Effector memory CD8-positive, alpha-beta T cell (primary cell): ENCODE measurements at regions not wholly inside any gene's neighbourhood (a gene's known extent, or its start where the extent isn't known, plus 50 kb on each side); places are given as distances from the start of the nearest gene placed in this dataset.
A peak's percentile ranks its signal among the peaks of the same experiment; 100 is the strongest.

Experiments used
- ATAC-seq: fragments of 150-1000 bp; cut with Tn5 transposase; replicated peaks from 2 replicates; pipeline ENCODE4 v1.10.0; 2021; ENCODE audit warnings: mild to moderate bottlenecking, moderate library complexity
- DNase-seq, 3 experiments: peaks; one replicate each; pipeline ENCODE4 v3.0.0; 2021
- H3K27ac Mint-ChIP-seq, 2 donors: one replicate each; pipeline ENCODE4 v1.8.0; 2022; ENCODE audit warnings: mild to moderate bottlenecking in 2 of 2, mixed read lengths in 2 of 2, moderate library complexity in 2 of 2
- H3K27me3 Mint-ChIP-seq, 2 donors: one replicate each; pipeline ENCODE4 v1.8.0; 2022; ENCODE audit warnings: mixed read lengths in 2 of 2
- H3K36me3 Mint-ChIP-seq: one replicate; pipeline ENCODE4 v1.8.0; 2022; ENCODE audit warnings: mild to moderate bottlenecking, moderate library complexity, mixed read lengths; ENCODE audit not compliant: insufficient read depth
- H3K4me1 Mint-ChIP-seq, 2 donors: one replicate each; pipeline ENCODE4 v1.8.0; 2022; ENCODE audit warnings: low read depth in 2 of 2, mixed read lengths in 2 of 2
- H3K4me3 Mint-ChIP-seq, 2 donors: one replicate each; pipeline ENCODE4 v1.8.0; 2022; ENCODE audit warnings: mild to moderate bottlenecking in 2 of 2, mixed read lengths in 2 of 2, moderate library complexity in 2 of 2
- H3K9me3 Mint-ChIP-seq, 2 donors: one replicate each; pipeline ENCODE4 v1.8.0; 2022; ENCODE audit warnings: mixed read lengths in 2 of 2

DNA sequence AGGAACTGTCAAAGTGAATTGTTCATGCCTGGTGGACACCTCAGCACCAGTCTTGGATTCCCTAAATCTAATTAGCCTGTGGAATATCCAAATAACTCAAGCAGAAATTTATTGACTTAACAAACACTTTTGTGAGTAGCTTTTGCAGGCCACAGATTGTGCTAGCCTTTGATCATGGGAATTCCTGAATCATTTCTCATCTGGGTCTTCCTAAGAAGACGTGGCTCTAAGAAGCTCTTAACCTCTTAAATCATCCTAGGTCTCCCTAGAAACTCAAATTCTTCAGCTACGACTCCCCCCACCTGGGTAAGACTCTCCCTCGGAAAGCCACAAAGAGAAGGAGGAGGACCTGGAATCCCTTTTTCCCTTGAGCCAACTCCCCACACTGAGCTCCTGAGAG lies 53.8 kb upstream of the PSEN2 start:
- DNase-seq (no peak), ATAC-seq (no peak)
- Mint-ChIP-seq H3K9me3 (no peaks in the 10 kb centered on the region), H3K27me3 (no peaks in the 10 kb centered on the region), H3K4me3 (no peak overlapping the region), H3K4me1 (no peaks in the 10 kb centered on the region), H3K36me3 (no peaks in the 10 kb centered on the region), H3K27ac (no peak overlapping the region)

- DNase-seq (no peak), ATAC-seq (no peak)
- Mint-ChIP-seq H3K27me3 (no peaks in the 10 kb centered on the region), H3K4me3 (no peak overlapping the region), H3K36me3 (no peaks in the 10 kb centered on the region), H3K9me3 (no peaks in the 10 kb centered on the region), H3K27ac (no peak overlapping the region), H3K4me1 (no peaks in the 10 kb centered on the region)
Observed at GRCh38 chr1:226814751-226815537, 55.5 kb upstream of the PSEN2 start.

GRCh38 chr1:226813671-226814591 lies 56.5 kb upstream of the PSEN2 start:
- Mint-ChIP-seq H3K27me3 (no peaks in the 10 kb centered on the region), H3K9me3 (no peaks in the 10 kb centered on the region), H3K36me3 (no peaks in the 10 kb centered on the region), H3K4me3 (no peak overlapping the region), H3K27ac (no peak overlapping the region), H3K4me1 (peaks cover 0 to under 1% of the 10 kb centered on the region in 2 donors)
- DNase-seq (no peak), ATAC-seq (no peak)

GRCh38 chr1:226810681-226811080 lies 59.7 kb upstream of the PSEN2 start:
- DNase-seq (no peak), ATAC-seq (no peak)
- Mint-ChIP-seq H3K36me3 (no peaks in the 10 kb centered on the region), H3K27me3 (no peaks in the 10 kb centered on the region), H3K9me3 (no peaks in the 10 kb centered on the region), H3K4me3 (no peak overlapping the region), H3K27ac (peak overlapping the region; percentile 13 to 21), H3K4me1 (peaks cover 3% of the 10 kb centered on the region in 2 donors)

DNA sequence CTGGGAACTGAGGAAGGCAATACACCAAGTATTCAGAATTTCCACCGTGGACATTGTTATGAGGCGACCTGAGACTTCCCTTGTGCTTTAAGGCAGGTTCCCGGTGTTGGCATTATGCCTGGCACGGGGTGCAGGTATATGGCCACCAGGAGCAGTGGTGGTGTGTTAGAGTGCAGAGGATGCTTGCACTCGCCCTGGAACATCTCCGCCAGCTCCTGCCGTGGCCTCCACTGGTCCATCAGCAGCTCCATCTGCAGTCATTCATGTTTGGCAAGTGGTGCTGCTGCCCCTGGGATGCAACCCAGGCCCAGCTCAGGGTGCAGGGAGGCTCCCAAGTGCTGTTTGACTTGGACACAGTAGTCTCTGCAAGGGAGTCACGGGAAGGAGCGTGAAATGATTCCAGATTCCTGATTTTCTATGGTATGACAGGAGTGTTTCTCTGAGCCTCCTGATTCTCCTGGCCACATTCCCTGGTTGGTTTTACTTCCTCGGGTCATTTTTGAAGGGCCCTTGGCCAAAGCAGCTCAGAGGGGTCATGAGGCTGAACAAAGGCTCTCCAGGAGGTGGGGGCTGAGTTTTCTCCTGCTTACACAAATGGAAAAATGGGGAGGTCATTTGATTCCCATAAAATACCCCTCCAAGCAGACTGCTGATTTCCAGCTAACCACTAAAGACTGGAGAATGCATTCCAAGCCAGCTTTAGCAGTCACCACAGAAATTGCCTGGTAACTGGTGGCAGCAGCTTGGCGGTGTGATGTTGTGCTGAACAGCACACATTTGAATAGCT lies 60.4 kb upstream of the PSEN2 start:
- ATAC-seq (no peak), DNase-seq (no peak)
- Mint-ChIP-seq H3K9me3 (no peaks in the 10 kb centered on the region), H3K4me3 (no peak overlapping the region), H3K4me1 (peaks cover 3% of the 10 kb centered on the region in 2 donors), H3K27ac (peak overlapping the region in 1 of 2 donors; percentile 13), H3K36me3 (no peaks in the 10 kb centered on the region), H3K27me3 (no peaks in the 10 kb centered on the region)

- Mint-ChIP-seq H3K27me3 (no peaks in the 10 kb centered on the region), H3K36me3 (no peaks in the 10 kb centered on the region), H3K27ac (no peak overlapping the region), H3K4me1 (peaks cover 3 to 4% of the 10 kb centered on the region in 2 donors), H3K4me3 (no peak overlapping the region), H3K9me3 (no peaks in the 10 kb centered on the region)
- ATAC-seq (no peak), DNase-seq (no peak)
Observed at GRCh38 chr1:226808501-226808900, 61.9 kb upstream of the PSEN2 start.

DNA sequence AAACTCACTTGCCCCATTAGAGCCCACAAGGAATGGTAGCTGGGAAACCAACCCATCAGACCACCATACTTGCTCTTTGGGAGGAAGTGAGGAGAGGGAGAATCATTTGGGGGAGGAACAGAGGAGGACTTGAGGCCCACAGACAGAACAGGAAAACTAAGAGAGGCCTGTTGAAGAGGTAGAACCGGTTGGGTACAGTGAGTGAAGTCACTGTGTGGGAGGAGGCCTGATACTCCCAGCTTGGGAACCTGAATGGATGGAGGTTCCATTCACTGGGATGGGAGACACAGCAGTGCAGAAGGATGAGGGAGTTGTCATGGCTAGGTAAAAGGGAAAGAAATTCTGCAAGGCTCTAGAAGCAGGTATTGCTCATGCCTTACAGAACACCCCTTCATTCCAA lies 63.4 kb upstream of the PSEN2 start:
- DNase-seq, result no peak
- ATAC-seq, result no peak
- no peaks in the 10 kb centered on the region for H3K9me3 Mint-ChIP-seq
- H3K4me1 Mint-ChIP-seq, result peaks cover 3 to 4% of the 10 kb centered on the region in 2 donors
- no peaks in the 10 kb centered on the region for H3K27me3 Mint-ChIP-seq
- no peaks in the 10 kb centered on the region for H3K36me3 Mint-ChIP-seq
- peak overlapping the region in 1 of 2 donors; percentile 8 for H3K27ac Mint-ChIP-seq
- no peak overlapping the region for H3K4me3 Mint-ChIP-seq

DNA sequence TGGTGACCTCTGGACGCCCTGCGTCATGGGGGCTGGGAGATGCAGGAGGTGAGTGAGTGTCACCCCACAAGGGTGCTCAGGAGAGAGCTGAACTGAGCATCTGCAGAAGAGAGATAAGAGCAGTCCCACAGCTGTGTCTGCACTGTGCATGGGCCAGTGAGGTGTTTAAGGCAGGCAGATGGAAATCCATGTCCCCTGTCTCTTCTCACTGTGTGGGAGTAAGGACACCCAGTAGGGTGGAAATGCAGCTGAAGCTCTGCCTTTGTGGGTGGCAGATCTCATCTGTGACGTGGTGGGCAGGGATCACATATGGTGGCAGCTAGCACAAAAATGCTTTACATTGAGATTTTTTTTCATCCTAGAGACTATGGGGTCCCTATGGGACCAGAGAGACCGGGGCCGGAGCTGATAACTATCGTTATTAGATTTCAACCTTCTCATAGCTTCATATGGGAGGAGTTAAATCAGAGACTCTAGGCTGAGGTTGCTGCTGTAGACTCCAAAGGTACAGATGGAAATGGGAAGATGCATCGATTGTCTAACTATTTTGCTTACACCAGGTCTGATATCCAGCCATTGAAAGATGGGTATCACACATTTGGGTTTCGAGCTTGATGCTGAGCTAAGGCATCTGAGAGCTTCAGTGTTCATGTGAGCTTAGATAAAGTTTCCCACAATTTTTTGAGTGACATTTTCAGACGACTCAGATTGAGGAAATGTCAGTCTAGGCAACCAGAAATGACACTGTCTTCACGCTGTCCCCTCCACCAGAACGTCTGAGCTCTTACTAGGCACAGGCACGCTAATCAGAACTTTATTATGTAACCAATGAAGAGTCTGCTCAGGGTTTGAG lies 65.3 kb upstream of the PSEN2 start:
- Mint-ChIP-seq H3K4me1 (peaks cover 4 to 9% of the 10 kb centered on the region in 2 donors), H3K4me3 (no peak overlapping the region), H3K9me3 (no peaks in the 10 kb centered on the region), H3K27me3 (no peaks in the 10 kb centered on the region), H3K27ac (no peak overlapping the region), H3K36me3 (no peaks in the 10 kb centered on the region)
- no peak for ATAC-seq
- no peak for DNase-seq

GRCh38 chr1:226800763-226801380 lies 61.8 kb upstream of the ITPKB start:
- Mint-ChIP-seq H3K27me3 (no peaks in the 10 kb centered on the region), H3K4me1 (peaks cover 26 to 28% of the 10 kb centered on the region in 2 donors), H3K9me3 (no peaks in the 10 kb centered on the region), H3K4me3 (no peak overlapping the region), H3K27ac (no peak overlapping the region), H3K36me3 (peaks cover 5% of the 10 kb centered on the region)
- no peak for DNase-seq
- ATAC-seq, result no peak

GRCh38 chr1:226799634-226800281 lies 60.7 kb upstream of the ITPKB start:
- Mint-ChIP-seq H3K36me3 (peaks cover 5% of the 10 kb centered on the region), H3K27me3 (no peaks in the 10 kb centered on the region), H3K4me1 (peaks cover 28% of the 10 kb centered on the region in 2 donors), H3K9me3 (no peaks in the 10 kb centered on the region), H3K27ac (peak overlapping the region; percentile 99), H3K4me3 (peak overlapping the region; percentile 79 to 80)
- ATAC-seq (no peak), DNase-seq (no peak)

GRCh38 chr1:226798427-226799411 lies 59.6 kb upstream of the ITPKB start:
- no peaks in the 10 kb centered on the region for H3K9me3 Mint-ChIP-seq
- peak overlapping the region; percentile 79 to 80 for H3K4me3 Mint-ChIP-seq
- ATAC-seq (peak; percentile 90), DNase-seq (peak; percentile 56 to 59 (median 57))
- peak overlapping the region; percentile 99 for H3K27ac Mint-ChIP-seq
- peaks cover 5% of the 10 kb centered on the region for H3K36me3 Mint-ChIP-seq
- H3K4me1 Mint-ChIP-seq, result peaks cover 28% of the 10 kb centered on the region in 2 donors
- no peaks in the 10 kb centered on the region for H3K27me3 Mint-ChIP-seq
